Retinal pigment epithelial cell (primary cell): ENCODE measurements at regions not wholly inside any gene's neighbourhood (a gene's known extent, or its start where the extent isn't known, plus 50 kb on each side); places are given as distances from the start of the nearest gene placed in this dataset.
A peak's percentile ranks its signal among the peaks of the same experiment; 100 is the strongest.

Experiments
- DNase-seq: peaks from one replicate; pipeline ENCODE4 v3.0.0-alpha.2; 2010; ENCODE audit warnings: low read depth
- H3K4me3 ChIP-seq: 2 replicates; pipeline ENCODE4 v1.5.1; 2011; ENCODE audit warnings: mild to moderate bottlenecking, low read length, control low read depth, moderate library complexity
- CTCF ChIP-seq: conservative IDR thresholded peaks from 2 replicates; pipeline ENCODE4 v1.5.1; 2011; ENCODE audit warnings: low read depth, low read length, control low read depth, inconsistent platforms

DNA sequence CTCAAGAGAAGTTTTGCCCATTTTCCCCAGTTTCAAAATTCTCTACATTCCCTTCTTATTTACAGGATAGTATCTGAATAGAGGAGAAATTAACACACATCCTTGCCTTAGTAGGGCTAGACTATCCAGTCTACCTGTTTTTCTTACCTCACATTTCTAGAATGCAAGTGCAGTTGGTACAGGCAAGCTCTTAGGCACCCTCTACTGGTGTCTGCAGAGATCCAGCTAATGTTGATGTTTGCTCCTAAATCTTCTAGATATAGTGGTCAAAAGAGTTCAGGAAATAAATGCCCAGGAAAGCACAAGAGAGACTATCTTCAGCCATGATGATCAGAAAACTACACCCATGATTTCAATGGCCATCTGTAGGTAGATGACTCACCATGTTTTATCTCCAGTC, 205.3 kb downstream of the HTR7 start:
- H3K4me3 ChIP-seq = no peak overlapping the region
- peak; percentile 67 for TF ChIP-seq CTCF

GRCh38 chr10:90658791-90659190, 199.0 kb downstream of the HTR7 start:
- DNase-seq = no peak
- no peak overlapping the region for H3K4me3 ChIP-seq
- peak; percentile 43 for TF ChIP-seq CTCF

More for the DNA sequence above, 205.3 kb downstream of the HTR7 start:
- DNase-seq = no peak

- no peak for DNase-seq
- no peak for TF ChIP-seq CTCF
- no peak overlapping the region for H3K4me3 ChIP-seq
Observed at GRCh38 chr10:90665905-90666662, 191.8 kb downstream of the HTR7 start.

- H3K4me3 ChIP-seq = no peak overlapping the region
- no peak for DNase-seq
- no peak for TF ChIP-seq CTCF
Observed at GRCh38 chr10:90674461-90674860, 183.4 kb downstream of the HTR7 start.

DNA sequence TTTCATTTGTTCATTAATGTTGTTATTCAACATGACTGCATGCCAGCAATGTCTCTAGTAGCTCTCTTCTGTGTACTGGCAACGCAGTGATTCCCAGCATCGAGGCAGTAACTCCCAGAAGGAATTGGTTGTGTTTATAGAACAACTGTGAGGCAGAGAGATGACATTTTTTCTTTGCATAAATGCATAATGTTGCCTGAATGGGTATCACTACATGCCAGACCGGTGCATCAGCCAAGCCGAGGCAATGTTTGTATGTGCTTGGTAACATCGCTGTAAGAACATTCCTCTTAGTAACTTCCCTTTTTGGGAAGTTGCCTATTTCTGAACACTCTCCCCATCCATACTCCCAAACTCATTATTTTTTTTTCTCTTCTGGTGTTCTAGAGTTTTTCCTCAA, 182.9 kb downstream of the HTR7 start:
- DNase-seq = no peak
- no peak overlapping the region for H3K4me3 ChIP-seq
- no peak for TF ChIP-seq CTCF

- no peak overlapping the region for H3K4me3 ChIP-seq
- TF ChIP-seq CTCF = no peak
- DNase-seq = no peak
Observed at GRCh38 chr10:90675621-90676020, 182.2 kb downstream of the HTR7 start.
